IMR-90 (cell line): ENCODE measurements at regions not wholly inside any gene's neighbourhood (a gene's known extent, or its start where the extent isn't known, plus 50 kb on each side); places are given as distances from the start of the nearest gene placed in this dataset.

ENCODE experiments used
- ATAC-seq: fragments of 200-7000 bp; cut with Tn5 transposase; 2 replicates; pipeline ENCODE4 v1.9.1; 2020; ENCODE audit warnings: low read depth, mild to moderate bottlenecking, moderate library complexity
- BruUV-seq: library from RNA; stranded (reverse); fragments of 400-500 nt; replicated peaks from 2 replicates; lab custom pipeline; 2021; lab: Mats Ljungman, UMichigan
- CTCF ChIA-PET: fragments of 300-600 bp; formaldehyde crosslinking; extraction: SDS; loops from one replicate; lab custom pipeline; 2021; ENCODE audit warnings: antibody characterized with exemption; lab: Yijun Ruan, JAX
- POLR2A ChIA-PET: fragments of 300-600 bp; sonication (Branson Sonifier 250); formaldehyde crosslinking; loops from one replicate; lab custom pipeline; 2022; ENCODE audit warnings: antibody characterized with exemption; ENCODE audit not compliant: unreplicated experiment; lab: Charles Lee
- DNase-seq: peaks from one replicate; pipeline ENCODE4 v3.0.0; 2013
- H2AFZ ChIP-seq: replicated peaks from 2 replicates; pipeline ENCODE3; 2013; ENCODE audit warnings: low read length, mild to moderate bottlenecking; ENCODE audit not compliant: poor library complexity
- H2AK5ac ChIP-seq: 2 replicates; pipeline ENCODE4 v1.6.1; 2013; ENCODE audit warnings: low read depth, low read length, inconsistent platforms
- H2AK9ac ChIP-seq: replicated peaks from 2 replicates; pipeline ENCODE3; 2013; ENCODE audit warnings: mild to moderate bottlenecking, low read depth, low read length, moderate library complexity; ENCODE audit not compliant: poor library complexity
- H2BK120ac ChIP-seq: 2 replicates; pipeline ENCODE4 v1.6.1; 2013; ENCODE audit warnings: low read depth, low read length, inconsistent platforms
- H2BK15ac ChIP-seq: 3 replicates; pipeline ENCODE4 v1.6.1; 2013; ENCODE audit warnings: low read depth, low read length, inconsistent platforms
- H2BK20ac ChIP-seq: 2 replicates; pipeline ENCODE4 v1.6.1; 2013; ENCODE audit warnings: low read depth, mild to moderate bottlenecking, inconsistent platforms, low read length, moderate library complexity
- H2BK5ac ChIP-seq: 2 replicates; pipeline ENCODE4 v1.6.1; 2013; ENCODE audit warnings: mild to moderate bottlenecking, low read depth, low read length, inconsistent platforms; ENCODE audit not compliant: poor library complexity, severe bottlenecking
- H3K14ac ChIP-seq: replicated peaks from 2 replicates; pipeline ENCODE4 v1.6.1; 2013; ENCODE audit warnings: low read depth, low read length, inconsistent platforms
- H3K18ac ChIP-seq: 2 replicates; pipeline ENCODE4 v1.6.1; 2013; ENCODE audit warnings: low read depth, low read length, control low read depth
- H3K23ac ChIP-seq: 2 replicates; pipeline ENCODE4 v1.6.1; 2013; ENCODE audit warnings: low read depth, low read length, inconsistent platforms
- H3K27ac ChIP-seq: 2 replicates; pipeline ENCODE4 v1.5.1; 2013; ENCODE audit warnings: mild to moderate bottlenecking, control low read depth, low read length; ENCODE audit not compliant: insufficient read depth
- H3K27me3 ChIP-seq: 2 replicates; pipeline ENCODE4 v1.6.1; 2013; ENCODE audit warnings: low read length; ENCODE audit not compliant: control insufficient read depth, insufficient read depth
- H3K36me3 ChIP-seq: 2 replicates; pipeline ENCODE4 v1.6.1; 2013; ENCODE audit warnings: low read length, mixed read lengths; ENCODE audit not compliant: control insufficient read depth, insufficient read depth
- H3K4ac ChIP-seq: 2 replicates; pipeline ENCODE4 v1.6.1; 2013; ENCODE audit warnings: low read depth, low read length, inconsistent platforms
- H3K4me1 ChIP-seq: 2 replicates; pipeline ENCODE4 v1.6.1; 2013; ENCODE audit warnings: low read length, mixed read lengths; ENCODE audit not compliant: control insufficient read depth, insufficient read depth
- H3K4me2 ChIP-seq: 2 replicates; pipeline ENCODE4 v1.6.1; 2013; ENCODE audit warnings: low read depth, mild to moderate bottlenecking, control low read depth, low read length, moderate library complexity
- H3K4me3 ChIP-seq: 2 replicates; pipeline ENCODE4 v1.5.1; 2013; ENCODE audit warnings: low read depth, mild to moderate bottlenecking, control low read depth, low read length, moderate library complexity; ENCODE audit not compliant: insufficient read depth
- H3K56ac ChIP-seq: 2 replicates; pipeline ENCODE4 v1.6.1; 2013; ENCODE audit warnings: low read length, inconsistent platforms; ENCODE audit not compliant: insufficient read depth; ENCODE audit errors: extremely low read depth
- H3K79me1 ChIP-seq, 2 experiments: 2 replicates each; pipeline ENCODE4 v1.6.1; 2013; ENCODE audit warnings: low read length in 2 of 2, inconsistent platforms in 1 of 2, low read depth in 1 of 2
- H3K9ac ChIP-seq: 2 replicates; pipeline ENCODE4 v1.6.1; 2013; ENCODE audit warnings: low read depth, low read length, control low read depth
- H3K9me1 ChIP-seq: 2 replicates; pipeline ENCODE4 v1.6.1; 2013; ENCODE audit warnings: low read length, inconsistent platforms; ENCODE audit not compliant: insufficient read depth
- H3K9me3 ChIP-seq: 2 replicates; pipeline ENCODE4 v1.6.1; 2013; ENCODE audit warnings: low read length; ENCODE audit not compliant: control insufficient read depth, insufficient read depth
- H4K20me1 ChIP-seq: 2 replicates; pipeline ENCODE4 v1.6.1; 2013; ENCODE audit warnings: low read length, inconsistent platforms; ENCODE audit not compliant: insufficient read depth
- H4K5ac ChIP-seq: 2 replicates; pipeline ENCODE4 v1.6.1; 2013; ENCODE audit warnings: mild to moderate bottlenecking, low read depth, low read length, control low read depth
- H4K8ac ChIP-seq, 2 experiments: 2 replicates each; pipeline ENCODE4 v1.6.1; 2013; ENCODE audit warnings: low read depth in 2 of 2, low read length in 2 of 2, control low read depth in 1 of 2, inconsistent platforms in 1 of 2
- H4K91ac ChIP-seq: 2 replicates; pipeline ENCODE4 v1.6.1; 2013; ENCODE audit warnings: low read depth, low read length, inconsistent platforms; ENCODE audit not compliant: insufficient read depth
- BHLHE40 ChIP-seq: fragments of 150-350 bp; IDR thresholded peaks from 2 replicates; pipeline ENCODE4 v1.6.1; 2016; ENCODE audit warnings: mild to moderate bottlenecking, low read depth, low read length
- CHD1 ChIP-seq: IDR thresholded peaks from 2 replicates; pipeline ENCODE4 v1.6.1; 2012; ENCODE audit warnings: low read depth, low read length, improper control_type of control experiment
- MAZ ChIP-seq: IDR thresholded peaks from 2 replicates; pipeline ENCODE4 v1.6.1; 2012; ENCODE audit warnings: low read depth, mild to moderate bottlenecking, low read length, improper control_type of control experiment, moderate library complexity, borderline replicate concordance
- RAD21 ChIP-seq: IDR thresholded peaks from 2 replicates; pipeline ENCODE4 v1.6.1; 2012; ENCODE audit warnings: low read length, improper control_type of control experiment
- RCOR1 ChIP-seq: IDR thresholded peaks from 2 replicates; pipeline ENCODE4 v1.6.1; 2012; ENCODE audit warnings: mild to moderate bottlenecking, low read length, improper control_type of control experiment; ENCODE audit not compliant: insufficient replicate concordance
- WGBS, 2 experiments: methylation state at CpG; one replicate each; pipeline versions ENCODE4 v1.1.5 to v1.1.7; 2013; ENCODE audit warnings: missing lambda C conversion rate in 2 of 2; ENCODE audit not compliant: insufficient read length in 1 of 2; ENCODE audit errors: extremely low coverage in 2 of 2; 5-methylcytosine and 5-hydroxymethylcytosine counted together
- dilution Hi-C: fragments of 300-500 bp; cut with HindIII; formaldehyde crosslinking; loops from one replicate; pipeline ENCODE4 v1.14.3; 2018; ENCODE audit warnings: low sequenced_read_pairs; ENCODE audit not compliant: unreplicated experiment
- in situ Hi-C: fragments of 300-500 bp; cut with MboI; formaldehyde crosslinking; loops from 3 replicates; pipeline ENCODE4 v1.14.3; 2019; ENCODE audit warnings: low sequenced_read_pairs, inconsistent platforms, mixed read lengths
- intact Hi-C: fragments of 100-400 bp; cut with micrococcal nuclease; formaldehyde crosslinking; loops from 2 replicates; pipeline ENCODE4 v1.10.0; 2022
- TF ChIP-seq, protein P1 (sequence below): fragments of 150-350 bp; IDR thresholded peaks from 2 replicates; pipeline ENCODE4 v1.6.1; 2017; ENCODE audit warnings: mild to moderate bottlenecking, antibody characterized with exemption, low read length, low read depth
- TF ChIP-seq, protein P2 (sequence below): fragments of 150-350 bp; IDR thresholded peaks from 2 replicates; pipeline ENCODE4 v1.6.1; 2016; ENCODE audit warnings: low read depth, mild to moderate bottlenecking, low read length, moderate library complexity, borderline replicate concordance

DNA sequence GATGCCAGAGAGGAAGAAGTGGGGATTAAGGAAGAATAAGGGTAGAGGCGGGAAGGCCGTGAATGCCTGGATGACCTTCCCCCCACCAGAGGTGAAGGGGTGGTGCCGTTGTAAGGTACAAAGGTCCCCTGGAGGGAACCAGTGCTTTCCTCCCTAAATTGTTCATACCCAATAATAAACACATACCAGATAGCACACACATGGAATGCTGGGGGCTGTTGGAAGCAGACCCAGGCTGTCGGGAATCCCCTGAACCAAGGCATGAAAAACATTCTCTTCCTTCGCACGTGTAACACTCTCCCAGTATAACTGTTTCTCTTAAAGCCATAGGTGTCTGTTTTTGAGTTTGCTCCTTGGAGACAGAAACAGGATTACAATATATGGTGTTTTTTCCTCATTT, 107.1 kb upstream of the CTAGE1 start:
- TF ChIP-seq, protein P1, sequence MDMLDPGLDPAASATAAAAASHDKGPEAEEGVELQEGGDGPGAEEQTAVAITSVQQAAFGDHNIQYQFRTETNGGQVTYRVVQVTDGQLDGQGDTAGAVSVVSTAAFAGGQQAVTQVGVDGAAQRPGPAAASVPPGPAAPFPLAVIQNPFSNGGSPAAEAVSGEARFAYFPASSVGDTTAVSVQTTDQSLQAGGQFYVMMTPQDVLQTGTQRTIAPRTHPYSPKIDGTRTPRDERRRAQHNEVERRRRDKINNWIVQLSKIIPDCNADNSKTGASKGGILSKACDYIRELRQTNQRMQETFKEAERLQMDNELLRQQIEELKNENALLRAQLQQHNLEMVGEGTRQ = no peak
- TF ChIP-seq, protein P2, sequence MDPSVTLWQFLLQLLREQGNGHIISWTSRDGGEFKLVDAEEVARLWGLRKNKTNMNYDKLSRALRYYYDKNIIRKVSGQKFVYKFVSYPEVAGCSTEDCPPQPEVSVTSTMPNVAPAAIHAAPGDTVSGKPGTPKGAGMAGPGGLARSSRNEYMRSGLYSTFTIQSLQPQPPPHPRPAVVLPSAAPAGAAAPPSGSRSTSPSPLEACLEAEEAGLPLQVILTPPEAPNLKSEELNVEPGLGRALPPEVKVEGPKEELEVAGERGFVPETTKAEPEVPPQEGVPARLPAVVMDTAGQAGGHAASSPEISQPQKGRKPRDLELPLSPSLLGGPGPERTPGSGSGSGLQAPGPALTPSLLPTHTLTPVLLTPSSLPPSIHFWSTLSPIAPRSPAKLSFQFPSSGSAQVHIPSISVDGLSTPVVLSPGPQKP = no peak
- TF ChIP-seq RCOR1 (no peak), RAD21 (no peak), CHD1 (no peak), BHLHE40 (peak; percentile 72; the same call in 1 of the 2 replicates), MAZ (no peak)
- Histone ChIP-seq H3K27ac (no peak overlapping the region), H2AFZ (no peak overlapping the region), H2BK120ac (no peak overlapping the region; the same call in 1 of the 2 replicates), H4K5ac (no peak overlapping the region; the same call in 1 of the 2 replicates), H3K9me3 (no peaks in the 10 kb centered on the region), H3K18ac (no peak overlapping the region), H3K23ac (no peak overlapping the region), H3K4ac (no peak overlapping the region), H4K20me1 (no peaks in the 10 kb centered on the region), H2BK20ac (peak overlapping the region; percentile 5; the same call in 1 of the 2 replicates), H3K56ac (no peak overlapping the region), H2AK5ac (no peak overlapping the region), H2BK5ac (no peak overlapping the region), H3K79me1 (no peaks in the 10 kb centered on the region), H2BK15ac (0 out of 3 replicates have a peak overlapping the region, but pooled peaks have one; percentile 43), H3K27me3 (no peaks in the 10 kb centered on the region; the same call in 1 of the 2 replicates), H4K91ac (no peak overlapping the region), H3K4me2 (no peak overlapping the region), H3K9ac (no peak overlapping the region), H3K9me1 (no peaks in the 10 kb centered on the region), H3K14ac (no peak overlapping the region), H2AK9ac (no peak overlapping the region), H3K4me3 (no peak overlapping the region), H3K36me3 (no peaks in the 10 kb centered on the region), H3K4me1 (peaks cover 3% of the 10 kb centered on the region; the same call in 1 of the 2 replicates), H4K8ac (no peak overlapping the region)
- dilution Hi-C loops (no loop called here), intact Hi-C loops (no loop called here), in situ Hi-C loops (no loop called here)
- ChIA-PET POLR2A (no interaction called here), CTCF (no interaction called here)
- DNase-seq (peak; percentile 47), ATAC-seq (no peak)
- WGBS, 2 experiments = no CpG with 5 or more reads among the region's 6 CpGs
- BruUV-seq = no TSS peak
